ENCODE measurements at regions not wholly inside any gene's neighbourhood (a gene's known extent, or its start where the extent isn't known, plus 50 kb on each side); places are given as distances from the start of the nearest gene placed in this dataset.
"Not testable (repeated sequence)": the region's sequence is repeated elsewhere in the genome, so short reads cannot be mapped to it uniquely, and the experiment has no call there.

- FAIRE-seq, result no peak
These were observed 175.4 kb upstream of the PWP1 start for GRCh38 chr12:107510211-107510610.

- FAIRE-seq, result no peak
These were observed 174.3 kb upstream of the PWP1 start for GRCh38 chr12:107511292-107511691.

- no peak for FAIRE-seq
These were observed 173.2 kb upstream of the PWP1 start for GRCh38 chr12:107512391-107512790.

- no peak for FAIRE-seq
These were observed 172.4 kb upstream of the PWP1 start for GRCh38 chr12:107513184-107513583.

- no peak for FAIRE-seq
These were observed 171.8 kb upstream of the PWP1 start for GRCh38 chr12:107513636-107514400.

- no peak for FAIRE-seq
These were observed 170.6 kb upstream of the PWP1 start for GRCh38 chr12:107514887-107515445.

- FAIRE-seq, result no peak
These were observed 170.1 kb upstream of the PWP1 start for GRCh38 chr12:107515446-107515958.

GRCh38 chr12:107517816-107518215, 167.8 kb upstream of the PWP1 start:
- not testable (repeated sequence) for FAIRE-seq

- no peak for FAIRE-seq
These were observed 166.7 kb upstream of the PWP1 start for GRCh38 chr12:107518868-107519267.

- FAIRE-seq, result no peak
These were observed 165.4 kb upstream of the PWP1 start for GRCh38 chr12:107519906-107520859.

- FAIRE-seq, result no peak
These were observed 163.7 kb upstream of the PWP1 start for GRCh38 chr12:107521826-107522355.

GRCh38 chr12:107522692-107523477, 162.7 kb upstream of the PWP1 start:
- no peak for FAIRE-seq

- no peak for FAIRE-seq
These were observed 161.6 kb upstream of the PWP1 start for GRCh38 chr12:107523775-107524535.

GRCh38 chr12:107525063-107525718, 160.4 kb upstream of the PWP1 start:
- no peak for FAIRE-seq

GRCh38 chr12:107525719-107526554, 159.7 kb upstream of the PWP1 start:
- no peak for FAIRE-seq

GRCh38 chr12:107526555-107527180, 158.9 kb upstream of the PWP1 start:
- FAIRE-seq, result no peak

GRCh38 chr12:107528731-107529365, 156.8 kb upstream of the PWP1 start:
- FAIRE-seq, result no peak

- FAIRE-seq, result no peak
These were observed 155.6 kb upstream of the PWP1 start for GRCh38 chr12:107529991-107530390.

- FAIRE-seq, result no peak
These were observed 154.9 kb upstream of the PWP1 start for GRCh38 chr12:107530701-107531100.
